HG03571 (cell line): ENCODE measurements at regions not wholly inside any gene's neighbourhood (a gene's known extent, or its start where the extent isn't known, plus 50 kb on each side); places are given as distances from the start of the nearest gene placed in this dataset.
"Not testable (repeated sequence)": the region's sequence is repeated elsewhere in the genome, so short reads cannot be mapped to it uniquely, and the experiment has no call there.

Source experiments
- ATAC-seq: cut with Tn5 transposase; IDR thresholded peaks from one replicate; pipeline ENCODE4 v1.9.1; 2021; ENCODE audit not compliant: unreplicated experiment

DNA sequence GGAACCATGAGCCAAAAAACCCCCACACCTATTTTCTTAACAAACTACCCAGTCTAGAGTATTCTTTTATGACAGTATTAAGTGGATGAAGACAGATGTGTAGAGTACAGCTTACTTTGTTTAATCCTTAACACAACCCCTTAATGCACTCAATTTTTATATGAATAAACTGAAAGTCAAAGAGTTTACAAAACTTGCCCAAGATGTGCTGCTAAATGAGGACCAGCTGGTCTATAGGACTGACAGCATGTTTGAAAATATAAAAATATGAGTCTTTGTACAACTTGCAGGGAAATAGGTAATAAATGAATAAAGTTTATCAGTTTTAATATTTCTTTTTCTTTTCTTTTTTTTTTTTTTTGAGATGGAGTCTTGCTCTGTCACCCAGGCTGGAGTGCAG is 102.3 kb downstream of the ZFY start:
- no peak for ATAC-seq

DNA sequence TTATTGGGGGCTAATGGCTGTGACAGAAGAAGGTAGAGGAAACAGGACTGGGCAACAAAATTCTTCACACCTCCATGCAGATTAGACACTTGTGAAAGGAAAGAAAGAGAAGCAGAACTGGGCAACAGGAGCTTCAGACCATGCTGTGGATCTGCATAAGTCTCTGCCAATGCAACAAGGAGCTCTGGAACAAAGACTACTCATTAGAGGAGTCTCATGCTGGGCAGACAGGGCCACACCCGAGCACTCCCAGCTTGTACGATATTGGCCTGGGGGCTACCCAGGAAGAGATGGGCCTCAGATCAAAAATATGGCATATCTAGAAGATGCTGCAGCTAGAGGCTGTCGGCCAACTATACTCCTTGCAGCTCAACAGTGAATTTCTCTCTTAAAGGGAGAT is 105.2 kb downstream of the ZFY start:
- no peak for ATAC-seq

DNA sequence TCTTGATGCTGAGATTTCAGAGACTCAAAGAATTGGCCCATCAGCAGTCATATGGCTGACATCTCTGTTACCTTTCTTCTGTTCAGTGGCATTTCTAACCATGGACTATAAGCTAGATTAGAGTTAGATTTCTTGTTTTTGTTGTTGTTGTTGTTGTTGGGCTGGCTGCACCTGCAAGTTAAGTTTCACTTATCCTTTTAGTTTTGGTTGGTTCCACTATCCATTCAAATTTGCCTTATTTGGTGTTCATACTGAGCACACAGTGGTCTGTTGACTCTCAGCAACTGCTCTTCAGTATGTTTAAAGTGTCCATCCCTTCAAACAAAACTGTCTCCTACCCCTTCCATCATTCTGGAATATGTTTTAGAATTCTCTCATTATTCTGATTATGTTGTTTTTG is 106.8 kb downstream of the ZFY start:
- no peak for ATAC-seq

DNA sequence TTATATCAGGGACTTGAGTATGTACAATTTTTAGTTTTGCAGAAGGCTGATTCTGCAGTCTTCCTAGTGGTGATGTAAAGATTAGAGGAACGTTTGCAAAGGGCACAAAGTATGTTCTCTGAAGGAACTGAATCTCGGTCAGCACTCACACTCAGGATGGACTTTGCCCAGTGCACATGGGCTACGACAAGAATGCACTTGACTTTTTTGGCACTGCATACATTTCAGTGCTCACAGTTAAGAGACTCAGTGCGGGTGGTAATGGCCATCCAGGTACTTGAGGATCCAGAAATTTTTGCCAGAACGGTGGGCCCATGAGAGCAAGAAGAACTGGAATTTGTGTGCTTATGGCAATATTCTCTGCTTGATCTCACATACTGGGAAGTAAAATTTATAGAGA is 107.7 kb downstream of the ZFY start:
- no peak for ATAC-seq

DNA sequence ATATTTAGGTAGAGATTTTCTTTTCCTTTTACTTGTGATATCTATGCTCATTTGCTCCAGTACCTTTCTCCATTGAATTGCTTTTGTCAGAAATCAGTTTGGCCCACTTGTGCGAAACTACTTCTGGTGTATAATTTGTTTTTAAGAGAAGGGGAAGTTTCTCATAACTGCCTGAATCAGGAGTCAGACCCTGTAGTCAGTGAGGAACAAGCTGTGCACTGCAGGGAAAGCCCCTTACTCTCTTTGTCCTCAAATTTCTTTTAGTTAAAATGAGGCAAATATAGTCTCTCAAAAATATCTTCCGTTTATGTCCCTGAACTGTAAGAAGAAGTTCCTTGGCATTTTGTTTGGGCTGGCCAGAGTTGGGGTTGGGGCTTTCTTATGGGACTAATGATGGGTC is 109.9 kb downstream of the ZFY start:
- ATAC-seq: no peak

DNA sequence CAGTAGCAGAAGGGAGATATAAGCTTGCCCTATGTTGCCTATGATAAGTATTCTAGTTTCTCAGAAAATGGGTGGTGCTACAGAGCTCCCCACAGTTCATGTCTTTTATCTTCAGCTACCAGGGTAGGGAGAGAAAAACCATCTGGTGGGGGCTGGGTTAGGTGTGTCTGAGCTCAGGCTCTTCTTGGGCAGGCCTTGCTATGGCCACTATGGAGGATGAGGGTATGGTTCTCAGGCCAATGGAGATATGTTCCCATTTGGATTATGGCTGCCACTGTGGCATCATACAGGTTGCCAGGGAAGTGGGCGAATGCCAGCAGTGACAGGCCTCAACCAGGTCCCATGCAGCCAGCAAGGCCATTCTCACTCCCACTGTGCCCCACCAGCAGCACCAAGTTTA is 120.3 kb downstream of the ZFY start:
- not testable (repeated sequence) for ATAC-seq

DNA sequence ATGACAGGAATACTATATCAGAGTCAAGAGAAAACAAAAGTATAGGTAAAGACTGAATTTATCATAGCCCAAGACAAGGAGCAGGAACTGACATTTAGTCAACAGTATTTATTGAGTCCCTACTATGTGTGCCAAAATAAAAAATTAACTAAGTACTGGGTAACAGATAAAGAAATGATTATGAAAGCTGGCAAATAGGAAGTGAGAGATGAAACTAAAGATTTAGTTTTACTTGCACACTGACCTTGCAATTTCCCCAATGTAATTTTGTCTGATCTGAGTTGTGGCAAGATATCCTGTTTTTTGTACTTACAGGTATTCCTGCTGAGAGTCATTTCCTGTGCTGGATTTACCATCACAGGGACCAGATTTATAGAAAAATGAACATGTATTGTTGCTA is 123.2 kb downstream of the ZFY start:
- ATAC-seq: not testable (repeated sequence)

DNA sequence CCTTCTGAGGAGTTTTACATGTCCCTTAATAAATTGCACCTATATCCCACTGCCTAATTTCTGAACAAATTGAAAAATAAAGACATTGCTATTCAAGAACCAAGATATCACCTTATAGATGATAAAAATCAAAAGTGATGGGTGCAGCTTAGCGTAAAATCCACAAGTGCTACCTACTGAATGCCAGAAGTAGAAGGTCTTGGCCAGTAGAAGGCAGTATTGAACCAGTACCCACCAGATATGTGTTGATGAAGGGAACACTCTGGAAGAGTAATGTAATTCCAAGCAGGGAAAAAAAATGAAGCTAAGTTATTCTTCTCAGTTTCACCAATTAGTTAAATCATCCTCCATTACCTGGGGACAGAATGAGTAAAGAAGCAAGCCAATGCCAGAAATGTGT is 125.5 kb downstream of the ZFY start:
- ATAC-seq: not testable (repeated sequence)

DNA sequence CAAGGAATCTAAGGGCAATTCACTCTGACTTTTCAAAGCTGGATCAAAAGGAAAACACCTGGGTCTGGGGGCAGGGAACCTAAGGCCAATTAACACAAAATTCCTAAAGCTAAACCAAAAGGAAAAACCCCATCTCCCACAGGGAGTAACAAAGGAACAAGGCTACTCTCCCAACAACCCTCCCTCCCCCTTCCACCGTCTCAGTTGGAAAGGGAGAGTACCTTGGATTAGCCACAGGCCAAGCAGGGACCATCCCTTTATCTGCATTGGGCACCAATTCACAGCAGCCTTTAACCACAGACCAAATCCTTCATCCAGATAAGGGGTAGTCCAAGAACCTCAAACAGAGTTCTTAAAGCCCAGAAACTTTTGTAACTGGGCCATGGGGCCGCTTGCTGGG is 153.0 kb downstream of the ZFY start:
- ATAC-seq: not testable (repeated sequence)

DNA sequence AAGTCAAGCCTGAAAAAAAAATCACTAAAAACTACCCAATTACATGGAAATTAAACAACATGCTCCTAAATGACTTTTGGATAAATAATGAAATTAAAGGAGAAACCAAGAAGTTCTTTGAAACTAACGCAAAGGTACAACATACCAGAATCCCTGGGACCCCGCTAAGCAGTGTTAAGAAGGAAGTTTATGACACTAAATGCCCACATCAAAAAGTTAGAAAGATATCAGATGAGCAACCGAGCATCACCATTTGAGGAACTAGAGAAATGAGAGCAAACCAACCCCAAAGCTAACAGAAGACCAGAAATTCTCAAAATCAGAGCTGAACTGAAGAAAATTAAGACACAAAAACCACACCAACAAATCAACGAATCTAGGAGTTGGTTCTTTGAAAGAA is 173.5 kb downstream of the ZFY start:
- ATAC-seq: not testable (repeated sequence)

DNA sequence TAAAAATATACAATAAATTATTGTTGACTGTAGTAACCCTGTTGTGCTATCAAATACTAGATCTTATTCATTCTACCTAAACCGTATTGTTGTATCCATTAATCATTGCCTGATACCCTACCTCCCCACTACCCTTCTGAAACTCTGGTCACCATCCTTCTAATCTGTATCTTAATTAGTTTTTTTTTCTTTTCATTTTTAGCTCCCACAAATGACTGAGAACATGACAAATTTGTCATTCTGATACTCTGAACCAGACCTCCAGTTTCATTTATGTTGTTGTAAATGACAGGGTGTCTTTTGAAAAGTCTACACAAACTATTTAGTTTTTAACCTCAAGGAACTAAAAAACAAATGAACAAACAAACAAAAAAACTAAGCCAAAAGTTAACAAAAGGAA is 185.1 kb downstream of the ZFY start:
- ATAC-seq: peak; percentile 87

DNA sequence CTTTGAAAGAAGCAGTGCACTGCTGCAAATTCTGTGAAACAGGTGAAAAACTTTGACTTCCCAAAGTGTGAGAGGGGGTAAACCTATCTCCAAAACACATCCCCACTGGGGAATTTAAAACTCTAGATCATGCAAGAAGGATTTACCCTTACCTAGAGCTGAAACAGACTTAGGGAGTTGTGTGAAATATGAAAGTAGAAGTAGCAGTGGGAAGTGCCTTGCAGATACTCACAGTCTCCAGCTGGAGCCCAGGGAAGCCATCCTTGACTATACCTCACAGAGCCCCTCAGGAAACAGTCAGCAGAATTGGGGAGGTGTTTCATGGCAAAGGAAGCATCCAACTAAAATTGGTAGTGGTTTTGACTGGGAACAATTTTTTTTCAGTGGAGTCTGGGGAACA is 185.5 kb downstream of the ZFY start:
- ATAC-seq: peak; percentile 50

DNA sequence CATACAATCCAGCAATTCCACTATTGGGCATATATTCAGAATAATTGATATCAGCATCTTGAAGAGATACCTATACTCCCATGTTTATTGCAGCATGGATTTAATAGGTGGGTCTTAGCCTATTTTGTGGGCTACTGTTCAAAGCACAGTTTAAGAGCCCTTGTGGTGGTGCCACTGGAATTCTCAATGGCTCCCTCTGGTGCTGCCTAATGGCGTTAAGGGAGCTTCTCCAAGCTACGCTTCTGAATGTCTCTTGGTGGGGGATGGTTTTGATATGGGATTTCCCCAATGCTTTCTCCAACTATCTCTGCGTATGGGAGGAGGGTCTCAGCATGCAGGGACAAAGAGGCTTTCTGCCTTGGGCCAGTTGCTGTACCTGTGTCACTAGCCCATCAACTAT is 188.3 kb downstream of the ZFY start:
- ATAC-seq: not testable (repeated sequence)

DNA sequence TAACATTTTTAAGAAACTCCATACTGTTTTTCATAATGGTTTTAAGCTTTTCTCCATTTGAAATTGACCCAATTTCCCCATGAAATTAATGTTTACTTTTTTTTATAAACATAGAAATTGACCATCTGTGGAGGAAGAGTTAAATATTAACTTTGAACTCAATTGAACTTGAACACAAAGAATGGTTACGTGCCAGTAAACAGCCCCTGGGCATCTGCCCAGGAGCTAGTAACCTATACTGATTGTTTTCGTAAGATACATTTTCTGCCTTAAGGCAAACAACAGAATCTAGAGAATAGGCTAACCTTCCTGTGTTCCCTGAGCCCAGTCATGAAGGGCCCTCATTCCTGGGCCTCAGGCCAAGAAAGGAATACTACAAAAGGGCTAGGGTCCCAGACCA is 235.9 kb downstream of the ZFY start:
- not testable (repeated sequence) for ATAC-seq

DNA sequence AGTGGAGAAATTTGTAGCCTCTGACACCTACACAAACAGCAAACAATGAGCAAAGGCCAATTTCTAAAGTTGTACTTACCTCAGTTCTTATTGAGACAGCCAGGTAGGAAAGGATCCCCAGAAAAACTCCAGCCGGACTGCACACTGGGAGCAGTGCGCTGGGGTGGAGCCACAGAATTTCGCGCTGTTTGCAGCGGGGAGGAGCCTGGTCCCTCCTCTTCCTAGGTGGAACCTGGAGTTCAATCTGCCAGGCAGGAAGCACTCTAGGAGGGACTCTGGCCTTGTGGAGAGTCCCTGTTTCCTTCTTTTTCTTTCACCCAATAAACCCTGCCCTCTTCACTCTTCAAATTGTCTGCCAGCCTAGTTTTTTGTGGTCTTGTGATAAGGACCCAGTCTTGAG is 259.9 kb downstream of the ZFY start:
- not testable (repeated sequence) for ATAC-seq

DNA sequence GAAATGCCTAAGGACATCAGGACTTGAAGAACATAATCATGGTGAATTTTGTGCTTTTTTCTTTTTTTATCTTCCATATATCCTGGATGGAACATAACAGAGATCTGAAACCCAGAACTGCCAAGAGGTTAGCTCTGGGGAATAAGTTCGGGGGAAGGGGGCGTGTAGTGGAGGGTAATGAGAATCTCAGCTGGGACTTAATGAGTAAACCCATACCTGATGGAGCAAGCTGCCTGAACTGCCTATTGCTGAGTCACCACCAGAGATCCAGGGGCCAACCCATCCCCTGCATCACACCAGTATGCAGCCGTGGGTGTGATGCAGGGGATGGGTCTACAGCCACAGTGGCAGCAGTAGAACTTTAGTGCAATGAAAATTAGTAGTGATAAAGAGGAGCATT is 267.1 kb downstream of the ZFY start:
- not testable (repeated sequence) for ATAC-seq

DNA sequence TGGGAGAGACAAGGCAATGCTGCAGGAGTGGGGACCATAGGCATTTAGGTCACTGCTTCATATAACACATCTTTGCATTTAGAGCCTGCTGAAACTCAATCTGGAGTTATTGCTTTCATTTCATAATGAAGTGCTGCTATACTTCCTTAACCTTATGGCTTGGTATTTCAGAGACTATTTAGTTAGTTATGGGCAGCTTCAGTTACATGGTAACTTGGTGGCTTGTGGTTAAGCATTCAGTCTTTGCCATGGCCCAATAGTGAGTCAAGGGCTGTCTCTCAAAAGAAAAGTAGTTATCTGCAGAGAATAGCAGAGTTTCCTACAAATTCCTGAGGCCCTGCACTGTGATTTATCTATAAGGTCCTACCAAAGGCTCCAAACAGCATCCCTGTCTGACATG is 271.6 kb downstream of the ZFY start:
- not testable (repeated sequence) for ATAC-seq

DNA sequence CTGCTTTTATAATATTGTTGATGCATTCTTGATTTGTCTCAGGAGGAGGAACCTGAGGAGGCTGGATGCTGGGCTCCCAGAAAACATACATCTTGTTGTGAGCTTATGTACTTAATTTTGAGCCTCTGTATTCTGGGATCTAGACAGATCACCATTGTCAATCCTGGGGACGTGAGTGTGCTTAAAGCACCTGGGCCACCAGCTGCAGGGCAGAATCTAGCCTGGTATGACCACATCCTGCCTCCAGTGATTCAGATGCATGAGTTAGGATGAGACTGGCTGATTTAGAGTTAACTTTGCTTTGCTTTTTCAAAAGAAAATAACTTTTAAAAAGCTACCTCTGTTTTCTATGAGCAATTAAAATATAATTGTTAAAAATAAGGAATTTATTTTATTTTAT is 278.0 kb downstream of the ZFY start:
- ATAC-seq: peak; percentile 62

DNA sequence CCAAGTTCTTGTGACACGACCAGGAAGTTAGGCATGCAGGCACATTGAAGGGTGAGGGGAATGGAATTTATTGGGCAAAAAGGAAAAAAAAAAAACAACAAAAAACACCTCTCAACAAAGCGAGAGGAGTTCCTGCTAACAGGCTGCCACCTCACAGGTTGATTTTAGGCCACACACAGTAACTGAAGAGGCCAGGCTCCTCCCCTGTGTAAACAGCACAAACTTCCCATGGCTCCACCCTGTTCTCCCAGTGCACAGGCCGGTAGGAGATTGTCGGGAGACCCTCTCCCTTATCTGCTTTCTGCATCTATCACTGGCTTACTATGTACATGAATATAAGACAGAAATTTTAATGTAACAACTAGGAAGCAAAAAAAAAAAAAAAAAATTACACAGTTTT is 283.0 kb downstream of the ZFY start:
- not testable (repeated sequence) for ATAC-seq

DNA sequence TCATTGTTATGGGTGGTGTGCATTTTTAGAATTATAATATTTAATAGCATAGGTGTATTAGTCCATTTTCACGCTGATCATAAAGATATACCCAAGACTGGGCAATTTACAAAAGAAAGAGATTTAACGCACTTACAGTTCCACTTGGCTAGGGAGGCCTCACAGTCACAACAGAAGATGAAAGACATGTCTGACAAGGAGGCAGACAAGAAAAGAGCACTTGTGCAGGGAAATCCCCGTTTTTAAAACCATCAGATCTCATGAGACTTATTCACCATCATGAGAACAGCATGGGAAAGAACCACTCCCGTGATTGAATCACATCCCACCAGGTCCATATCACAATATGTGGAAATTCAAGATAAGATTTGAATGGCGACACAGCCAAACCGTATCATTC is 283.4 kb downstream of the ZFY start:
- not testable (repeated sequence) for ATAC-seq

DNA sequence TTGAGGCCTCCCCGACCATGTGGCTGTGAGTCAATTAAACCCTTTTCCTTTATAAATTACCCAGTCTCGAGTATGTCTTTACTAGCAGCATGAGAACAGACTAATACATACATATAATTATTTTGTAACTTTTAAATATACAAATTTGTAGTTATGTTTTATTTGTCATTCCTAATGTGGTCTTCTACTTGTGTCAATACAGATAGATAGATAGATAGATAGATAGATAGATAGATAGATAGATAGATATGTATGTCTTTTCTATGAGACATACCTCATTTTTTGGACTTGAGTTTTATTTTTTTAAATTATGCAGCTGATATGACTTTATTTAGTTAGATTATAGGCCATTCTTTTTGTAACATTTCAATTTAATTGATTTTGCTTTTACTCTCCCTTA is 316.0 kb upstream of the TGIF2LY start:
- not testable (repeated sequence) for ATAC-seq

DNA sequence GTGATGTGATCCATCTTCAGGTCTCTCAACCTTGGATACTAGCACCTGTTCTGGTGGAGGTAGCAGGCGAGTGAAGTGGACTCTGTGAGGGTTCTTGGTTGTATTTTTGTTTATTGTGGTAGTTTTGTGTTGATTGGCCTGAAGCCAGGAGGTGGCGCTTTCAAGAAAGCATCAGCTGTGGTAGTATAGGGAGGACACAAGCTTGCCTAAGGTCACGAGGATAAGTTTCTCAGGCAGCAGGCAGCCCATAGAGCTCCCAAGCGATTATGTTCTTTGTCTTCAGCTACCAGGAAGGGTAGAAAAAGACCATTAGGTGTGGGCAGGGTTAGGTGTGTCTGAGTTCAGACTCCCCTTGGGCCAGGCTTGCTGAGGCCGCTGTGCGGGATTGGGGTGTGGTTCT is 290.8 kb upstream of the TGIF2LY start:
- not testable (repeated sequence) for ATAC-seq

DNA sequence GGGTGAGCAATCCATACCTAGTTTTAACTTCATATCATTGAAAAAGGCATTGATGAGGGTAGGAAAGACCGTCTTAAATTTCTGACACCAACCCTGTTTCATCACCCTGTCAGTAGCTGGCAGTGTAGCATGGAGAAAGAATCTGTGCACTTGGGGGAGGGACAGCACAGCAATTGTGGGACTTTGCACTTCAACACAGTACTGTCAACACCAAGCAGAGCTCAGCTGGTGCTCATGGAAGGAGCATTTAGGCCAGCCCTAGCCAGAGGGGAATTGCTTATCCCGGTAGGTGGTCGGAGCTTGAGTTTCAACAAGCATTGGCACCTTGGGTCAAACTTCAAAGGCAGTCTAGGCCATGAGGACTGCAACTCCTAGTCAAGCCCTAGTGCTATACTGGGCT is 281.6 kb upstream of the TGIF2LY start:
- ATAC-seq: not testable (repeated sequence)

DNA sequence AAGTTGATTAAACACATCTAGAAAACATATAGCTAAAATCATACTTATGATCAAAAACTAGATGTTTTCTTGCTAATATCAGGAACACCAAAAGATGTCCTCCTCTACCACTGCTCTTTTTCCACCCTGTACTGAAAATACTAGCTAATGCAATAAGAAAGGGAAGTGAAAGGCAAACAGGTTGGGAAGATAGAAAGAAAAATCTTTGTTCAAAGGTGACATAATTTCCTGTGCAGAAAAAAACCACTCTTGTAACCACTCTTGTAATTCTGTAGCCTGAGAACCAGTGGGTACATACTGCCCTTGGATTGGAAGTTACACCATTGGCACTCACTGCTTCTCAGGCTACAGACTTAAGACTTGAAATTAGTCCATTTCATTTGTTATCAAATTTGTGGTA is 258.9 kb upstream of the TGIF2LY start:
- not testable (repeated sequence) for ATAC-seq
